Type B pancreatic cell (in vitro differentiated cells): ENCODE measurements at regions not wholly inside any gene's neighbourhood (a gene's known extent, or its start where the extent isn't known, plus 50 kb on each side); places are given as distances from the start of the nearest gene placed in this dataset.

Source experiments
- DNase-seq: peaks from one replicate; pipeline ENCODE4 v3.0.0; 2021; ENCODE audit warnings: mixed read lengths; ENCODE audit not compliant: unreplicated experiment; ENCODE audit errors: extremely low spot score
- H3K27ac Mint-ChIP-seq: 2 replicates; pipeline ENCODE4 v1.8.0; 2021; ENCODE audit warnings: mild to moderate bottlenecking, mixed read lengths
- H3K27me3 Mint-ChIP-seq: 2 replicates; pipeline ENCODE4 v1.8.0; 2021; ENCODE audit warnings: mixed read lengths
- H3K36me3 Mint-ChIP-seq: 2 replicates; pipeline ENCODE4 v1.8.0; 2021; ENCODE audit warnings: mixed read lengths
- H3K4me1 Mint-ChIP-seq: one replicate; pipeline ENCODE4 v1.8.0; 2021; ENCODE audit warnings: mixed read lengths; ENCODE audit not compliant: unreplicated experiment
- H3K4me3 Mint-ChIP-seq: 2 replicates; pipeline ENCODE4 v1.8.0; 2021; ENCODE audit warnings: mild to moderate bottlenecking, mixed read lengths
- H3K9me3 Mint-ChIP-seq: 2 replicates; pipeline ENCODE4 v1.8.0; 2021; ENCODE audit warnings: mixed read lengths
- CTCF ChIP-seq: fragments of 200-600 bp; sonication (generic); conservative IDR thresholded peaks from 2 replicates; pipeline ENCODE4 v1.5.0; 2021; ENCODE audit warnings: antibody characterized with exemption, mild to moderate bottlenecking

GRCh38 chr4:156442912-156443311 lies 489.2 kb upstream of the CTSO start:
- H3K4me3 Mint-ChIP-seq = no peak overlapping the region
- H3K4me1 Mint-ChIP-seq = no peaks in the 10 kb centered on the region
- H3K27ac Mint-ChIP-seq = no peak overlapping the region
- H3K36me3 Mint-ChIP-seq = no peaks in the 10 kb centered on the region
- TF ChIP-seq CTCF = no peak
- no peaks in the 10 kb centered on the region for H3K27me3 Mint-ChIP-seq
- no peak for DNase-seq
- no peaks in the 10 kb centered on the region for H3K9me3 Mint-ChIP-seq

- DNase-seq = no peak
- Mint-ChIP-seq H3K27ac (no peak overlapping the region), H3K9me3 (no peaks in the 10 kb centered on the region), H3K4me1 (peaks cover 4% of the 10 kb centered on the region), H3K27me3 (no peaks in the 10 kb centered on the region), H3K36me3 (no peaks in the 10 kb centered on the region), H3K4me3 (no peak overlapping the region)
- TF ChIP-seq CTCF = no peak
These were observed 486.0 kb upstream of the CTSO start for GRCh38 chr4:156439576-156440200.

GRCh38 chr4:156437666-156438065 lies 484.0 kb upstream of the CTSO start:
- Mint-ChIP-seq H3K4me3 (no peak overlapping the region), H3K9me3 (no peaks in the 10 kb centered on the region), H3K27ac (no peak overlapping the region), H3K4me1 (peaks cover 4% of the 10 kb centered on the region), H3K27me3 (no peaks in the 10 kb centered on the region), H3K36me3 (no peaks in the 10 kb centered on the region)
- no peak for DNase-seq
- no peak for TF ChIP-seq CTCF

GRCh38 chr4:156422576-156422975 lies 468.9 kb upstream of the CTSO start:
- H3K27ac Mint-ChIP-seq = no peak overlapping the region
- peaks cover 9% of the 10 kb centered on the region for H3K9me3 Mint-ChIP-seq
- no peaks in the 10 kb centered on the region for H3K27me3 Mint-ChIP-seq
- no peak for TF ChIP-seq CTCF
- peaks cover 8% of the 10 kb centered on the region for H3K4me1 Mint-ChIP-seq
- no peak overlapping the region for H3K4me3 Mint-ChIP-seq
- no peak for DNase-seq
- no peaks in the 10 kb centered on the region for H3K36me3 Mint-ChIP-seq

- Mint-ChIP-seq H3K36me3 (no peaks in the 10 kb centered on the region), H3K27ac (no peak overlapping the region), H3K4me3 (no peak overlapping the region), H3K27me3 (no peaks in the 10 kb centered on the region), H3K9me3 (peaks cover 9% of the 10 kb centered on the region), H3K4me1 (peaks cover 8% of the 10 kb centered on the region)
- DNase-seq = no peak
- TF ChIP-seq CTCF = no peak
These were observed 467.0 kb upstream of the CTSO start for GRCh38 chr4:156420623-156421022.
